Tibial nerve (tissue), 4 donors: ENCODE measurements at regions not wholly inside any gene's neighbourhood (a gene's known extent, or its start where the extent isn't known, plus 50 kb on each side); places are given as distances from the start of the nearest gene placed in this dataset.
A peak's percentile ranks its signal among the peaks of the same experiment; 100 is the strongest.

ENCODE experiments used
- DNase-seq, 2 donors: peaks; one replicate each; pipeline ENCODE4 v3.0.0-alpha.2; 2019; ENCODE audit warnings: low spot score in 2 of 2
- H3K27ac ChIP-seq, 4 donors: fragments of 200-600 bp; sonication (generic) in 3 of 4; one replicate each; pipeline ENCODE4 v1.5.1; 2017 to 2019; ENCODE audit warnings: mild to moderate bottlenecking in 1 of 4
- H3K27me3 ChIP-seq, 2 donors: fragments of 200-600 bp; sonication (generic) in 1 of 2; one replicate each; pipeline versions ENCODE4 v1.5.1 to v1.6.0; 2017 to 2019
- H3K36me3 ChIP-seq, 3 donors: fragments of 200-600 bp; sonication (generic); one replicate each; pipeline ENCODE4 v1.5.1; 2018 to 2019
- H3K4me1 ChIP-seq, 4 donors: fragments of 200-600 bp; sonication (generic) in 3 of 4; one replicate each; pipeline ENCODE4 v1.5.1; 2017 to 2019
- H3K4me3 ChIP-seq, 4 donors: fragments of 200-600 bp; sonication (generic) in 3 of 4; one replicate each; pipeline ENCODE4 v1.5.1; 2017 to 2019; ENCODE audit warnings: mild to moderate bottlenecking in 1 of 4, moderate library complexity in 1 of 4
- H3K9me3 ChIP-seq, 4 donors: fragments of 200-600 bp; sonication (generic) in 3 of 4; one replicate each; pipeline ENCODE4 v1.5.1; 2017 to 2019
- CTCF ChIP-seq, 5 experiments: fragments of 200-600 bp in 3 of 5; fragments of 450-650 bp in 2 of 5; sonication (generic) in 3 of 5; IDR thresholded peaks; one replicate each; pipeline ENCODE4 v1.5.1; 2016 to 2019; ENCODE audit warnings: antibody characterized with exemption in 5 of 5, mild to moderate bottlenecking in 3 of 5, moderate library complexity in 2 of 5
- EP300 ChIP-seq, 2 donors: sonication (generic); formaldehyde crosslinking; IDR thresholded peaks; one replicate each; pipeline ENCODE4 v1.6.1; 2017; ENCODE audit warnings: antibody characterized with exemption in 2 of 2, mild to moderate bottlenecking in 1 of 2
- POLR2A ChIP-seq, 2 donors: fragments of 450-650 bp; IDR thresholded peaks; one replicate each; pipeline ENCODE4 v1.6.1; 2017; ENCODE audit warnings: antibody characterized with exemption in 2 of 2, mild to moderate bottlenecking in 2 of 2, moderate library complexity in 2 of 2
- WGBS, 2 donors: methylation state at CpG; one replicate each; pipeline ENCODE4 v1.1.5; 2018; 5-methylcytosine and 5-hydroxymethylcytosine counted together

- H3K36me3 ChIP-seq, result no peaks in the 10 kb centered on the region
- no peak overlapping the region for H3K4me3 ChIP-seq
- no peak overlapping the region for H3K27ac ChIP-seq
- TF ChIP-seq POLR2A (IDR thresholded peaks at IDR 0.05), result no peak
- TF ChIP-seq CTCF (IDR thresholded peaks at IDR 0.05), result no peak
- TF ChIP-seq EP300 (IDR thresholded peaks at IDR 0.05), result no peak
- H3K27me3 ChIP-seq, result no peaks in the 10 kb centered on the region
- DNase-seq, result no peak
- H3K9me3 ChIP-seq, result no peaks in the 10 kb centered on the region
- H3K4me1 ChIP-seq, result no peaks in the 10 kb centered on the region
- 84 to 88% methylated on average over 5 of the region's 5 CpGs for WGBS, 2 donors
Measured at GRCh38 chr15:39391230-39391629, 189.6 kb upstream of the THBS1 start.

DNA sequence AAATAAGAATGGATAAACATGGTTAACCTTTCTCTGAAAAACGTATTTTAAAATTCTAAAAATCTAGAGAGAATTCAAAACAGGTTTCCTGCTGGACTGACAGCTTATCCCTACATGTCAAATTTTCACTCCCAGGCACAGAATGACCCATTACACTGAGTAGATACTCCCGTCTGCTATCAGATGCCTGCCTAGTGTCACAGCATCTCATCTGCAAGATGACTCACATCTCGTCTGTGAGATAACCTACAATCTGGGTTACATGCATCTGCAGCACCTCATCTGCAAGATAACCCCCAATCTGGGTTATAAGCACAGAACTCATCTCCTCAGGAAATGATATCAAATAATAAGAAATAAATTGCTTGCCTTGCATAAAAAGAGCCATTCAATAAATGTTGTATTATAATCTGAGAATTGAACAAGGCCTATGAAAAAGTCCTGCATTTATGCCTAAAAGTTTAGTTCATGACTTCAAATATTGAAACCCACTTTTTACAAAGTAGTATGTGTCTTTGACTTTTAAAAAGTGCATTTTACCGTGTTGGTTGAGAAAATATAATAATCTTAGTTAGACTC lies 188.3 kb upstream of the THBS1 start:
- Histone ChIP-seq H3K36me3 (no peaks in the 10 kb centered on the region), H3K9me3 (no peaks in the 10 kb centered on the region), H3K27me3 (no peaks in the 10 kb centered on the region), H3K27ac (no peak overlapping the region), H3K4me3 (no peak overlapping the region), H3K4me1 (no peaks in the 10 kb centered on the region)
- TF ChIP-seq EP300 (IDR thresholded peaks at IDR 0.05), result no peak
- TF ChIP-seq CTCF (IDR thresholded peaks at IDR 0.05), result no peak
- no peak for TF ChIP-seq POLR2A (IDR thresholded peaks at IDR 0.05)
- no peak for DNase-seq
- WGBS, 2 donors, result 61 to 62% methylated on average over 4 of the region's 4 CpGs

- DNase-seq, result no peak
- H3K27ac ChIP-seq, result no peak overlapping the region
- no peaks in the 10 kb centered on the region for H3K4me1 ChIP-seq
- no peaks in the 10 kb centered on the region for H3K9me3 ChIP-seq
- 80 to 82% methylated on average over 4 of the region's 4 CpGs for WGBS, 2 donors
- H3K4me3 ChIP-seq, result no peak overlapping the region
- TF ChIP-seq CTCF (IDR thresholded peaks at IDR 0.05) (no peak), EP300 (IDR thresholded peaks at IDR 0.05) (no peak), POLR2A (IDR thresholded peaks at IDR 0.05) (no peak)
- H3K36me3 ChIP-seq, result no peaks in the 10 kb centered on the region
- no peaks in the 10 kb centered on the region for H3K27me3 ChIP-seq
Measured at GRCh38 chr15:39393575-39394335, 187.1 kb upstream of the THBS1 start.

- no peak overlapping the region for H3K27ac ChIP-seq
- no peaks in the 10 kb centered on the region for H3K36me3 ChIP-seq
- H3K4me3 ChIP-seq, result no peak overlapping the region
- no peak for DNase-seq
- no peaks in the 10 kb centered on the region for H3K27me3 ChIP-seq
- no peak for TF ChIP-seq EP300 (IDR thresholded peaks at IDR 0.05)
- TF ChIP-seq POLR2A (IDR thresholded peaks at IDR 0.05), result no peak
- no peak for TF ChIP-seq CTCF (IDR thresholded peaks at IDR 0.05)
- H3K9me3 ChIP-seq, result no peaks in the 10 kb centered on the region
- H3K4me1 ChIP-seq, result no peaks in the 10 kb centered on the region
Measured at GRCh38 chr15:39394496-39394895, 186.4 kb upstream of the THBS1 start.

- no peaks in the 10 kb centered on the region for H3K36me3 ChIP-seq
- TF ChIP-seq POLR2A (IDR thresholded peaks at IDR 0.05), result no peak
- TF ChIP-seq EP300 (IDR thresholded peaks at IDR 0.05), result peak in 1 of 2 donors; percentile 18
- H3K27ac ChIP-seq, result no peak overlapping the region
- H3K4me3 ChIP-seq, result no peak overlapping the region
- DNase-seq, result no peak
- H3K9me3 ChIP-seq, result no peaks in the 10 kb centered on the region
- no peaks in the 10 kb centered on the region for H3K4me1 ChIP-seq
- 87 to 96% methylated on average over 8 of the region's 8 CpGs for WGBS, 2 donors
- no peaks in the 10 kb centered on the region for H3K27me3 ChIP-seq
Measured at GRCh38 chr15:39396979-39397615, 183.8 kb upstream of the THBS1 start.
